ENCODE measurements at regions not wholly inside any gene's neighbourhood (a gene's known extent, or its start where the extent isn't known, plus 50 kb on each side); places are given as distances from the start of the nearest gene placed in this dataset.
A peak's percentile ranks its signal among the peaks of the same experiment; 100 is the strongest.

- no peak for DNase-seq (ENCODE audit: low read depth)
- H3K4me3 ChIP-seq (ENCODE audit: low read length): no peak overlapping the region
These were observed 345.7 kb downstream of the BMP4 start for GRCh38 chr14:53610947-53611346.

GRCh38 chr14:53609009-53609408 lies 347.6 kb downstream of the BMP4 start:
- no peak for DNase-seq (ENCODE audit: low read depth)
- no peak overlapping the region for H3K4me3 ChIP-seq (ENCODE audit: low read length)
- TF ChIP-seq CTCF (conservative IDR thresholded peaks at IDR 0.05; ENCODE audit: low read depth, low read length): no peak

More at GRCh38 chr14:53610947-53611346, 345.7 kb downstream of the BMP4 start:
- TF ChIP-seq CTCF (conservative IDR thresholded peaks at IDR 0.05; ENCODE audit: low read depth, low read length): peak; percentile 20

GRCh38 chr14:53608369-53608768 lies 348.3 kb downstream of the BMP4 start:
- DNase-seq (ENCODE audit: low read depth): no peak
- H3K4me3 ChIP-seq (ENCODE audit: low read length): no peak overlapping the region
- no peak for TF ChIP-seq CTCF (conservative IDR thresholded peaks at IDR 0.05; ENCODE audit: low read depth, low read length)

- no peak for TF ChIP-seq CTCF (conservative IDR thresholded peaks at IDR 0.05; ENCODE audit: low read depth, low read length)
- H3K4me3 ChIP-seq (ENCODE audit: low read length): no peak overlapping the region
- no peak for DNase-seq (ENCODE audit: low read depth)
These were observed 350.4 kb downstream of the BMP4 start for GRCh38 chr14:53606203-53606602.

GRCh38 chr14:53605562-53605961 lies 351.1 kb downstream of the BMP4 start:
- no peak for DNase-seq (ENCODE audit: low read depth)
- TF ChIP-seq CTCF (conservative IDR thresholded peaks at IDR 0.05; ENCODE audit: low read depth, low read length): no peak
- no peak overlapping the region for H3K4me3 ChIP-seq (ENCODE audit: low read length)

GRCh38 chr14:53603994-53604393 lies 352.6 kb downstream of the BMP4 start:
- no peak for DNase-seq (ENCODE audit: low read depth)
- TF ChIP-seq CTCF (conservative IDR thresholded peaks at IDR 0.05; ENCODE audit: low read depth, low read length): no peak
- H3K4me3 ChIP-seq (ENCODE audit: low read length): no peak overlapping the region

- DNase-seq (ENCODE audit: low read depth): no peak
- TF ChIP-seq CTCF (conservative IDR thresholded peaks at IDR 0.05; ENCODE audit: low read depth, low read length): no peak
- no peak overlapping the region for H3K4me3 ChIP-seq (ENCODE audit: low read length)
These were observed 355.2 kb downstream of the BMP4 start for GRCh38 chr14:53601409-53601808.
